HCT116 (cell line): ENCODE measurements at regions not wholly inside any gene's neighbourhood (a gene's known extent, or its start where the extent isn't known, plus 50 kb on each side); places are given as distances from the start of the nearest gene placed in this dataset.

Experiments used
- ATAC-seq: fragments of 200-7000 bp; cut with Tn5 transposase; 2 replicates; pipeline ENCODE4 v1.9.1; 2020; ENCODE audit warnings: mild to moderate bottlenecking, moderate library complexity
- BruUV-seq: library from RNA; stranded (reverse); fragments of 400-500 nt; replicated peaks from 2 replicates; lab custom pipeline; 2021; lab: Mats Ljungman, UMichigan
- CTCF ChIA-PET: fragments of 300-600 bp; sonication (Branson Sonifier 250); formaldehyde crosslinking; loops from one replicate; lab custom pipeline; 2021; ENCODE audit warnings: antibody characterized with exemption; lab: Charles Lee
- POLR2A ChIA-PET: fragments of 300-600, 350-600 bp; sonication (Branson Sonifier 250); formaldehyde crosslinking; loops from one replicate; lab custom pipeline; 2021; ENCODE audit warnings: antibody characterized with exemption; lab: Charles Lee
- RAD21 ChIA-PET, 2 experiments: fragments of 300-600 bp; sonication (Branson Sonifier 250); formaldehyde crosslinking; loops; one replicate each; lab custom pipeline; 2023; ENCODE audit warnings: low total read pairs in 2 of 2; ENCODE audit not compliant: uncharacterized antibody in 2 of 2, unreplicated experiment in 2 of 2, low non-redundant PET in 1 of 2; lab: Charles Lee
- DNase-seq: peaks from one replicate; pipeline ENCODE4 v3.0.0-alpha.2; 2010; ENCODE audit warnings: low read depth, low spot score
- H2AFZ ChIP-seq: fragments of 200-600 bp; shearing (Covaris generic), sonication (generic); 2 replicates; pipeline ENCODE4 v1.6.1; 2017; ENCODE audit warnings: low read depth, mixed run types, mixed read lengths, antibody characterized with exemption, low read length; ENCODE audit not compliant: poor library complexity, severe bottlenecking
- H3K27ac ChIP-seq: 2 replicates; pipeline ENCODE4 v1.5.1; 2012; ENCODE audit warnings: low read depth, low read length
- H3K27me3 ChIP-seq: fragments of 200-600 bp; sonication (generic); 2 replicates; pipeline ENCODE4 v1.6.1; 2016; ENCODE audit warnings: mixed run types, low read length, mixed read lengths; ENCODE audit not compliant: insufficient read depth
- H3K36me3 ChIP-seq, 2 experiments: fragments of 200-500 bp in 1 of 2; fragments of 200-600 bp in 1 of 2; sonication (Bioruptor generic) in 1 of 2; sonication (generic) in 1 of 2; 2 replicates each; pipeline versions ENCODE4 v1.5.1 to v1.6.1; 2014 to 2016; ENCODE audit warnings: low read length in 2 of 2, inconsistent platforms in 1 of 2, mixed read lengths in 1 of 2, mixed run types in 1 of 2; ENCODE audit not compliant: insufficient read depth in 2 of 2, control insufficient read depth in 1 of 2
- H3K4me1 ChIP-seq, 2 experiments: fragments of 200-600 bp in 1 of 2; sonication (generic) in 1 of 2; 2 replicates each; pipeline versions ENCODE4 v1.5.1 to v1.6.1; 2012 to 2017; ENCODE audit warnings: low read length in 2 of 2, inconsistent platforms in 1 of 2, mild to moderate bottlenecking in 1 of 2, mixed read lengths in 1 of 2, mixed run types in 1 of 2, moderate library complexity in 1 of 2; ENCODE audit not compliant: insufficient read depth in 2 of 2, control insufficient read depth in 1 of 2
- H3K4me2 ChIP-seq: fragments of 200-600 bp; sonication (generic); 2 replicates; pipeline ENCODE4 v1.6.1; 2017; ENCODE audit warnings: mixed run types, low read length, mixed read lengths
- H3K4me3 ChIP-seq, 2 experiments: fragments of 200-600 bp in 1 of 2; sonication (generic) in 1 of 2; replicated peaks in 1 of 2; 2 replicates each; pipeline ENCODE4 v1.5.1; 2011 to 2016; ENCODE audit warnings: low read length in 2 of 2, control low read depth in 1 of 2, low read depth in 1 of 2, mild to moderate bottlenecking in 1 of 2, mixed read lengths in 1 of 2, mixed run types in 1 of 2
- H3K79me2 ChIP-seq: fragments of 200-600 bp; sonication (generic); 2 replicates; pipeline ENCODE4 v1.6.1; 2017; ENCODE audit warnings: mild to moderate bottlenecking, mixed run types, low read length, moderate library complexity, mixed read lengths; ENCODE audit not compliant: insufficient read depth
- H3K9ac ChIP-seq: fragments of 200-600 bp; sonication (generic); 2 replicates; pipeline ENCODE4 v1.6.1; 2016; ENCODE audit warnings: low read length, mixed read lengths
- H3K9me2 ChIP-seq: fragments of 200-600 bp; sonication (generic), shearing (Covaris generic); 2 replicates; pipeline ENCODE4 v1.6.1; 2017; ENCODE audit warnings: mixed run types, mild to moderate bottlenecking, moderate library complexity; ENCODE audit not compliant: insufficient read depth
- H3K9me3 ChIP-seq, 2 experiments: fragments of 200-500 bp in 1 of 2; fragments of 200-600 bp in 1 of 2; sonication (Bioruptor generic) in 1 of 2; sonication (generic) in 1 of 2; 2 replicates each; pipeline ENCODE4 v1.6.1; 2014 to 2017; ENCODE audit warnings: low read length in 2 of 2, mixed read lengths in 2 of 2, inconsistent platforms in 1 of 2, low read depth in 1 of 2, mild to moderate bottlenecking in 1 of 2, mixed run types in 1 of 2, moderate library complexity in 1 of 2; ENCODE audit not compliant: control insufficient read depth in 1 of 2, insufficient read depth in 1 of 2
- H4K20me1 ChIP-seq: fragments of 200-600 bp; sonication (generic), shearing (Covaris generic); 2 replicates; pipeline ENCODE4 v1.6.1; 2017; ENCODE audit warnings: mixed run types, mild to moderate bottlenecking, moderate library complexity; ENCODE audit not compliant: insufficient read depth
- ATF3 ChIP-seq: IDR thresholded peaks from 2 replicates; pipeline ENCODE4 v1.6.1; 2012
- CBX3 ChIP-seq: IDR thresholded peaks from 2 replicates; pipeline ENCODE4 v1.6.1; 2012; ENCODE audit warnings: low read depth
- ELF1 ChIP-seq: IDR thresholded peaks from 2 replicates; pipeline ENCODE4 v1.6.1; 2012; ENCODE audit warnings: low read depth, borderline replicate concordance
- FOSL1 ChIP-seq: IDR thresholded peaks from 2 replicates; pipeline ENCODE4 v1.6.1; 2012; ENCODE audit warnings: low read depth
- JUND ChIP-seq: IDR thresholded peaks from 2 replicates; pipeline ENCODE4 v1.6.1; 2012
- MAX ChIP-seq: IDR thresholded peaks from 2 replicates; pipeline ENCODE4 v1.6.1; 2012
- POLR2A ChIP-seq: IDR thresholded peaks from 2 replicates; pipeline ENCODE4 v1.7.0; 2011; ENCODE audit warnings: borderline replicate concordance; ENCODE audit not compliant: insufficient read depth, insufficient read length; ENCODE audit errors: extremely low read depth
- POLR2AphosphoS5 ChIP-seq: IDR thresholded peaks from 2 replicates; pipeline ENCODE4 v1.6.1; 2011; ENCODE audit warnings: mild to moderate bottlenecking, low read depth, low read length, moderate library complexity
- REST ChIP-seq: IDR thresholded peaks from 2 replicates; pipeline ENCODE4 v1.6.1; 2012; ENCODE audit warnings: low read depth
- SP1 ChIP-seq: IDR thresholded peaks from 2 replicates; pipeline ENCODE4 v1.6.1; 2012; ENCODE audit warnings: low read depth
- SRF ChIP-seq: IDR thresholded peaks from 2 replicates; pipeline ENCODE4 v1.6.1; 2012; ENCODE audit warnings: low read depth
- TCF7L2 ChIP-seq: IDR thresholded peaks from 2 replicates; pipeline ENCODE4 v1.7.0; 2011; ENCODE audit warnings: borderline replicate concordance, inconsistent platforms; ENCODE audit not compliant: insufficient read depth, insufficient read length; ENCODE audit errors: extremely low read depth
- YY1 ChIP-seq: IDR thresholded peaks from 2 replicates; pipeline ENCODE4 v1.6.1; 2011; ENCODE audit warnings: low read length, low read depth, moderate library complexity, mild to moderate bottlenecking; ENCODE audit not compliant: insufficient replicate concordance; ENCODE audit errors: extremely low read depth
- ZBTB33 ChIP-seq: IDR thresholded peaks from 2 replicates; pipeline ENCODE4 v1.6.1; 2011; ENCODE audit warnings: mild to moderate bottlenecking, low read length, moderate library complexity; ENCODE audit not compliant: insufficient replicate concordance; ENCODE audit errors: extremely low read depth
- ZFX ChIP-seq: fragments of 450-650 bp; IDR thresholded peaks from 2 replicates; pipeline ENCODE4 v1.6.1; 2017
- ZNF274 ChIP-seq: fragments of 200-500 bp; sonication (Bioruptor generic); IDR thresholded peaks from 2 replicates; pipeline ENCODE4 v1.6.1; 2014; ENCODE audit warnings: mild to moderate bottlenecking, low read depth, low read length, inconsistent platforms
- intact Hi-C: fragments of 100-400 bp; cut with micrococcal nuclease; formaldehyde crosslinking; loops from 2 replicates; pipeline ENCODE4 v1.10.0; 2022

- TF ChIP-seq CBX3 = no peak
- no peak for TF ChIP-seq JUND
- no peak for TF ChIP-seq TCF7L2
- no peak for TF ChIP-seq ELF1
- no peak for TF ChIP-seq POLR2A
- no peak for TF ChIP-seq YY1
- no peak for TF ChIP-seq REST
Observed at GRCh38 chr9:135187365-135187764, 99.9 kb downstream of the OLFM1 start (continued).

- no peaks in the 10 kb centered on the region for H3K9me3 ChIP-seq
- ChIA-PET RAD21 (no interaction called here), POLR2A (no interaction called here), CTCF (no interaction called here)
- no peaks in the 10 kb centered on the region for H4K20me1 ChIP-seq
- H3K36me3 ChIP-seq = no peaks in the 10 kb centered on the region
- no peaks in the 10 kb centered on the region for H3K79me2 ChIP-seq
- H3K4me2 ChIP-seq = no peak overlapping the region
- peaks cover 0 to 6% of the 10 kb centered on the region in 2 experiments; a peak in 2 of 4 replicates for H3K4me1 ChIP-seq
- no peak overlapping the region for H2AFZ ChIP-seq
- H3K9me2 ChIP-seq = no peaks in the 10 kb centered on the region
- intact Hi-C loops = no loop called here
- no peak overlapping the region for H3K4me3 ChIP-seq
- no peak overlapping the region for H3K9ac ChIP-seq
- ATAC-seq (no peak), DNase-seq (no peak)
- H3K27me3 ChIP-seq = peaks cover 1% of the 10 kb centered on the region; the same call in 1 of the 2 replicates
- no TSS peak for BruUV-seq
- H3K27ac ChIP-seq = no peak overlapping the region
- TF ChIP-seq SP1 (no peak), ZNF274 (no peak), MAX (no peak), ZBTB33 (no peak), CBX3 (no peak), ZFX (no peak), POLR2A (no peak), SRF (no peak), ATF3 (no peak), FOSL1 (no peak), POLR2AphosphoS5 (no peak), YY1 (no peak), TCF7L2 (no peak)
Observed at GRCh38 chr9:135188681-135189151, 101.2 kb downstream of the OLFM1 start.
